NOMO-1 (cell line): ENCODE measurements at regions not wholly inside any gene's neighbourhood (a gene's known extent, or its start where the extent isn't known, plus 50 kb on each side); places are given as distances from the start of the nearest gene placed in this dataset.
"Not testable (repeated sequence)": the region's sequence is repeated elsewhere in the genome, so short reads cannot be mapped to it uniquely, and the experiment has no call there.

ENCODE experiments used
- DNase-seq, 2 experiments: peaks; one replicate each; lab custom pipeline; 2025; ENCODE audit not compliant: unreplicated experiment in 2 of 2; lab: John Stamatoyannopoulos, UW

DNA sequence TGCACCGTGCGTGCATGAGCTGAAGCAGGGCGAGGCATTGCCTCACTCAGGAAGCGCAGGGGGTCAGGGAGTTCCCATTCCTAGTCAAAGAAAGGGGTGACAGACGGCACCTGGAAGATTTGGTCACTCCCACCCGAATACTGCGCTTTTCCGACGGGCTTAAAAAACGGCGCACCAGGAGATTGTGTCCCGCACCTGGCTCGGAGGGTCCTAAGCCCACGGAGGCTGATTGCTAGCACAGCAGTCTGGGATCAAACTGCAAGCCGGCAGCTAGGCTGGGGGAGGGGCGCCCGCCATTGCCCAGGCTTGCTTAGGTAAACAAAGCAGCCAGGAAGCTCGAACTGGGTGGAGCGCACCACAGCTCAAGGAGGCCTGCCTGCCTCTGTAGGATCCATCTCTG is 85.6 kb upstream of the TSLP start:
- DNase-seq = not testable (repeated sequence)

DNA sequence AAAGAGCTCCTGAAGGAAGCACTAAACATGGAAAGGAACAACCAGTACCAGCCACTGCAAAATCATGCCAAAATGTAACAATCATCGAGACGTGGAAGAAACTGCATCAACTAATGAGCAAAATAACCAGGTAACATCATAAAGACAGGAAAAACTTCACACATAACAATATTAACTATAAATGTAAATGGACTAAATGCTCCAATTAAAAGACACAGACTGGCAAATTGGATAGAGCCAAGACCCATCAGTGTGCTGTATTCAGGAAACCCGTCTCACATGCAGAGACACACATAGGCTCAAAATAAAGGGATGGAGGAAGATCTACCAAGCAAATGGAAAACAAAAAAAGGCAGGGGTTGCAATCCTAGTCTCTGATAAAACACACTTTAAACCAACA is 83.9 kb upstream of the TSLP start:
- DNase-seq = not testable (repeated sequence)

DNA sequence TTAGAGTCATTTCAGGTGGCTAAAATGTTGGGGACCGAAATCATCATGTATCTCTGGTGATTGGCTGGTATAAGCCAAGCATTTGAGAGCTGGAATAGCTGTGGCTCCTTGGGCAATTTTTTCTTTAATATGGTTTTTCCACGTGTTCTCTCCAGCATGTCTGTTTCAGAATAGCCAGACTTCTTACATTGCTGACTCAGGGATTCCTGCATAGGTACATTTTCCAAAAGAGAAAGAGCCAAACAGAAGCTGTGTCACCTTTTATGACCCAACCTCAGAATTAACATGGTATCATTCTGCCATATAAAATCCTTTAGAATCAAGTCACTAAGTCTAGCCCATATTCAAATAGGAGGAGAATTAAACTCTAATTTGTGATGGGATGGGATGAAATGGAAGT is 74.8 kb upstream of the TSLP start:
- no peak for DNase-seq

DNA sequence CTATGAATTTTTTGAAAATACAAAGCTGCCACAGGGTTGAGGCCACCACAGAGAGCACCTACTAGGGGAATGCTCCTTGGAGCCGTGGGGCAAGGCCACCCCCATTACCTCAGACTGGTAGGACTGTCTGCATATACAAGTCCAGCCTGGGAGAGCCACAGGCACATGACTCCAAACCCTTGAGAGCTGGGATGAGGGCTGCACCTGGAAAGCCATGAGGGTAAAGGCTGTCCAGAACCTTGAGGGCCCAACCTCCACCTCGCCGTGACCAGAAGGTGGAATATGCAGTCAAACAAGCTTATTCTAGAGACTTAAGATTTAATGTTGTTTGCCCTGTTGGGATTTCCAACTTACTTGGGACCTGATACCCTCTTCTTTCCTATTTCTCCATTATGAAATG is 69.5 kb upstream of the TSLP start:
- DNase-seq = no peak

DNA sequence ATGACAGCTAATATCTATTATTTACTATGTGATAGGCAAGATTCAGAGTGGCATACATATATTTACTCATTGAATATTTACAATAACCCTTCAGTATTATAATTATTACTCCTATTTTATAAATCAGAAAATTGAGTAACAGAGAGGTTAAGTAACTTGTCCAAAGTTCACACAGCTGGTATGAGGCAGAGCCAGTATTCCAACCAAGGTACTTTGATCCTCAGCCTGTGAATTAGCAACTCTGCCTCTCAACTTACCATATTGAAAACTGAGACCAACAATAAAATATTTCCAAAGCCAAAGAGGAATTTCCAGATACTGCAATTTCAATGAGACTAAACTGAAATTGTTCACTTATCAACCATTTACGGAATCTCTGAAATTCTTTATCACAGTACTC is 67.9 kb upstream of the TSLP start:
- DNase-seq = no peak

DNA sequence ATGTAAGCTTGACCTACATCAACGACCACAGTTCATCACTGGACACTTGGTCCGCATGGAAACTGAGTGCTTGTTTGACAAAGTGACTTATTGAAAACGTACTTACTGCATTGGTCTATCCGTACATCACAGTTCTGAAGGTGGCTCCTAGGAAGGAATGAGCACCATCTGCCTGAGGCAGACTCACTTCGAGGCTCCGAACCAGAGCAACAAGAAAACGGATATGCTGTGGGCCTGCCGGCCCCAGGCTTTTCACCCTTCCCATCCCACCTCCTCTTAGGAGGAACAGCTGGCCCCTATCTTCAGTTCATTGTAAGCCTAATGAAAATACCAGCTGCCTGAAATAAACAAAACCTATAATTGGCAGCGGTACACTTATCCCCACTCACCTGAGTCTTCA is 67.2 kb upstream of the TSLP start:
- no peak for DNase-seq

DNA sequence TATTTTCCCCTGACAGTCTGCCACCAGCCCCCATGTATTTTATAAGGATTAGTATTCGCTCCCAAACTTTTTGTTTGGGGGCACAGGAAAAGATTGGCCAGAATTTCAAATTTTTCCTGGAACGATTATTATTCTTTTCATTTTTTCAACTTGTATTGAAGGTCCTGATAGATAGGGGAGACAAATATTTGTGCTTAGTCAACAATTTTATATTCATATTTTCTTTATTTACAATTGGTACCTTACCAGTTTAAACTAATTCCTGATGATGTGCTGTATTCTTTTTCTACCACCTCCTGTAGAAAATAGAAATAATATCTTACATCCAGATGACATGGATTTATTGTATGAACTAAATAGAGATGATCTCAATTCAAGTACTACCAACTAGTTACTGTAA is 60.7 kb upstream of the TSLP start:
- DNase-seq = no peak

DNA sequence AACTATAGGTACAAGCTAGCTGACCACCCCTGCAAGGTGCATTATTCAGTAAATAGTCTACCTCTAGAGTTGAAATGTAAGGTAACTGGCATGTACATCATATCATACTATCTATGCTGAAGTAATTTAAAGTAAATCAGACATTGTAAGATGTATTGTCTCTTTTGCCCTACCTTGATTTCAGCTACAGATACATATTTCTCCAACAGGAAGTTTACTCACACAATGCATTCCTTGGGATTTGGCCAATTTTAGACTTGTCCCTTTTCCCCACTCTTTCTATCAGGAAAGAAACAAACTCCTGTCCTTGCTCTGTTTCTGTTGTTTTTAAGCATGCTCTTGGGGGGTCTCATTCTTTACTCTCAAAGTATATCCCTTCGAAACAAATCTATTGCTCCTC is 58.5 kb upstream of the TSLP start:
- DNase-seq = no peak

DNA sequence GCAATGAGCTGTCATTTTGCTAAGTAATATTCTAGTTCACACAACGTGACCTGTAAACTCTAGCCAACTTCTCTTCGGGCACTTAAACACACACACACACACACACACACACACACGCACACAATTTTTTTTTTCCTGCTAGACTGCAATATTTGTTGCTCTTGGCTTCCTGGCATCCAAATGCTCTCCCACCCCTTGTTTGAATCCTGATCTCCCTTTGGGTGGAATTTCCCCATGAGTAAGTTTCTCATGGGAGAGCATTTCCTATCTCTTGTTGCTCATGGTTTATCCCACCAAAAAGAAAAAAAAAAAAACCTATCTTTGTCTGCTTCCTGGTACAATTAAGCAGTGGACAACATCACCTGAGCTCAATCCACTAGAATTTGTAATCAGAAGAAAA is 54.7 kb upstream of the TSLP start:
- no peak for DNase-seq

DNA sequence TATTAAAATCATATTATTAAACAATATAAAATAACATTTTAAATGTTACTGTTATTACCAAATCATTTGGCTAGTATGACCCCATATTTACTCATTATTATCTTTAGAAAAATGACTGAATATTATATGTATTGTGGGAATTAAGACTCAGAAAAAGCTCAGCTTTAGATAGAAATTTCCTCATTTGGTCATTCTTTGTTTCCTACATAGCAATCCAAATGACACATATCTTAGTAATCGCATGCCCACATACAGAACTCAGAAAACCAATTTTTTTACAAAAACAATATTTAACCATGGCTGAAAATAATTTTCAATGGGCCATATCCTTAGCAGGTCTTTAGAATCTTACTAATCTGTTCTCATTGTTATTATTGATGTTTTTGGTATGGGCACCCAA is 53.8 kb upstream of the TSLP start:
- DNase-seq = no peak
